Fibroblast of skin of right quadriceps (primary cell): ENCODE measurements at regions not wholly inside any gene's neighbourhood (a gene's known extent, or its start where the extent isn't known, plus 50 kb on each side); places are given as distances from the start of the nearest gene placed in this dataset.
A peak's percentile ranks its signal among the peaks of the same experiment; 100 is the strongest.

ENCODE experiments used
- DNase-seq: peaks from one replicate; pipeline ENCODE4 v3.0.0-alpha.2; 2013

DNA sequence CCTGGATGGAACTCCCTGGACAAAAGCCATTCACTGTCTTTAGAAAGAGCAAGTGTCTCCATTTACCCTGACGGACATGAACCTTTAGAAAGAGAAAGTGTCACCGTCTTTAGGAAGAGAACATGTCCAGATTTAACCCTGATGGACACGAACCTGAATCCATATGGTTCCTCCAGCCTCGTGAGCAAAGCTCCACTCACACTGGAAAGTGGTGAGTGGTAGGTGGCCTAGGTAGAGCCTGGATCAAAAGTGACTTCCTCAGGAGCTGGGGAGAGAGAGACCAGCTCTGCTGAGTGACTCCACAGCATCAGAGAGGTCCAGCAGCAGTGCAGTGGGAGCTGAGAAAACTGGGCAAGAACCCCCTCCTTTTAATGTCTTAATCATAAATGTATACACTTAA, 59.8 kb upstream of the IRS2 start:
- DNase-seq, result no peak

DNA sequence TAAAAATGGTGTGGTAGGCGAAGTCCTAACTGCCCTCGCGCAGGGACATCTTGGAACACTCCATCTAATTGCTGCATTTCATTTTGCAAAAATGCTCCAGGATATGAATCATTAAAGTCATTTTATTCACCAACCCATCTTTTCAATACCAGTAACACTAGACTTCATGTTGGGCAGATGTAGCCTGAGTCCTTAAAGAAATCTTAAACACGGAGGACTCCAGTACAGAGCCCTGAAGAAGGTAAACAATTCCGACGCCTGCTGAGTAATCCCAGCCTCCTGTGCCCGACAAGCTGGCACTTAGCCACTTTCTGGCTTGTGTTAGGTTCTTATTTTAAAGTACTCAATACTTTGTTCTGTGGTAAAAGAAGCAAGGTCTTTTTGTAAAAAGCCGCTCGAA, 58.0 kb upstream of the IRS2 start:
- DNase-seq, result peak; percentile 64

- no peak for DNase-seq
Measured at GRCh38 chr13:109843695-109844094, 57.3 kb upstream of the IRS2 start.

DNA sequence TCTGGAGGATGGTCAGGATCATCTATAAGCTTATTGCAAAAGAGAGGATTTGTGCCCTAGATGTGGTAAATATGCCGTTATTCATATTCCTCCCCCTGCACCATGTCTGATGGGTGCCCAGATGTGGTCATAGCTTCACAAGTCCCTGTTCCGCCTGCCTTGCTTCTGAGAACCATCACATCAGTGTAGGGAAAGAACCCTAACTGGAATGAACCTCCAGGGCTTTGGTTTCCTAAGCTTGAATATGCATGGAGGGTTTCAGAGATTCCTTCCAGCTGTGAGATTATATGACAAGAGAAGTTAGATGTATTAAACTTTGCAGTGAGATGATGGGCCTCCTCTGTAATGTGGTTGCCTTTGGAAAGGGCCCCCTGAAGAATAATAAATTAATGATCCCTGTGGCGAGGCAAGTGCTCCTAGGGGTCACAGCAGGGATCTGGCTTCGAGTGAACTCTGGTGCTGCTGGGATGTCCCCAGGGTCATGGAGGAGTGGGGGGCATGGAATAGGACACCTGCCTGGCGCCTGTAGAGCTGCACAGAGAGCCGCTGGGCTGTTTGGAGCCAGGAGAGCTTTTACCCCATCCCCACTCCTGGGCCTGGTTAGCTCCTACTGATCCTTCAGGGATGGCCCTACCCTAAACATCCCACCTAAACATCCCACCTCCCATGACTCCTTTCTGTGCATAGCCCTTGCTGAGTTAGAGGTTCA, 56.0 kb upstream of the IRS2 start:
- no peak for DNase-seq

GRCh38 chr13:109840893-109841287, 54.5 kb upstream of the IRS2 start:
- DNase-seq, result no peak

GRCh38 chr13:109840201-109840892, 54.0 kb upstream of the IRS2 start:
- DNase-seq, result peak; percentile 88

DNA sequence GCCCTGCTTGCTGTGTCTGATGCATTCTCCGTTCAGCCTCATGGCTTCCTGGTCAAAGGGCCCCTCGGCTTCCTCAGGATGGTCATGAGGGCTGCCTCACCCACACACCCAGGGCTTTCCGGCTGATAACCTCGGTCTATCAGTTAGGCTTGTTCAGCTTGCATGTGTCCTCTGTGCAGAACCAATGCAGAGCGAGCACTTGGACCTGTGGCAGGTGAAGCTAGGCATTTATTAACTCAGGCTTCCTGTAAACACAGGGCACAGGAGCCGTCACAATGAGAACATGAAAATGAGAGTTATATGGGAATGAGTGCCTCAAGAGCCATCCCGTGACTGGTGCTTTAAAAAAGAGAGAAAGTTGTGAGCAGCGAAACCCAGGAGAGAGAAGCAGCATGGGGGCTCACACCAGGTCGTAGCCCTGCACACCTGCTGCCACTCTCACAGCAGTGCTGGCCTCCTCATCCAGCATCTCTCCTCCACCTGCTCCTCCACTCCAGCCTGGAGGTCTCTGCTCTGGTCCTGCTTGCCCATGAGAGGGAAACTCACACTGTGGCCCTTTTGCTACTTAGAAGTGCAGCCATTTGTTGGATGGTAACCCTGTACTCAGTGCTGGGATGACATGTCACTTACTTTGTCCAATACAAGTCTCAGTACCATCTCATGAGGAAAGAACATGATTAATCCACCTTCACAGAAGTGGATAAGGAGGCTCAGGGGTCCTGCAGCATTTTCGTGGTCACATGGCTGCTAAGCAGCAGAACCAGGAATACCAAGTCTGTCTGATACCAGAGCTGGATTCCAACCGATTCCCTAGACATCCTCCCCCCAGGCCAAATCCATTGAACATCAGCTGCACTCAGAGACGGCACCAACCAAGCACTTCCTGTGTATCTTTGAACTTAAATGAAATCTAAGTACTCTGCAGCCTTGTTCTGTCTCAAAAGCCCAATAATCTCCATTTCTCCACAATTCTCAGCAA, 50.5 kb upstream of the IRS2 start:
- DNase-seq, result no peak
